Common myeloid progenitor, CD34-positive (primary cell): ENCODE measurements at regions not wholly inside any gene's neighbourhood (a gene's known extent, or its start where the extent isn't known, plus 50 kb on each side); places are given as distances from the start of the nearest gene placed in this dataset.

Source experiments
- CTCF ChIA-PET: fragments of 350-600 bp; sonication (Branson Sonifier 250); formaldehyde crosslinking; loops from one replicate; lab custom pipeline; 2021; ENCODE audit warnings: antibody characterized with exemption; lab: Charles Lee
- POLR2A ChIA-PET: fragments of 350-600 bp; sonication (Branson Sonifier 250); formaldehyde crosslinking; loops from one replicate; lab custom pipeline; 2021; ENCODE audit warnings: antibody characterized with exemption; lab: Charles Lee
- DNase-seq, 3 donors: peaks; one replicate each; pipeline versions ENCODE4 v3.0.0 to v3.0.0-alpha.2; 2013
- H3K27ac ChIP-seq, 2 experiments: 1 replicate in 1 of 2; 2 replicates in 1 of 2; pipeline ENCODE4 v1.7.0; 2013; ENCODE audit warnings: inconsistent platforms in 2 of 2, low read length in 2 of 2, mild to moderate bottlenecking in 2 of 2, low read depth in 1 of 2, moderate library complexity in 1 of 2; ENCODE audit not compliant: severe bottlenecking in 2 of 2, insufficient read depth in 1 of 2, poor library complexity in 1 of 2
- H3K27me3 ChIP-seq, 5 experiments: replicated peaks in 2 of 5; 1 replicate in 3 of 5; 2 replicates in 2 of 5; pipeline versions ENCODE4 v1.6.1 to v1.7.0; 2013; ENCODE audit warnings: low read length in 4 of 5, mild to moderate bottlenecking in 2 of 5, moderate library complexity in 2 of 5, inconsistent platforms in 1 of 5; ENCODE audit not compliant: insufficient read depth in 5 of 5, control insufficient read depth in 4 of 5
- H3K36me3 ChIP-seq, 4 experiments: 1 replicate in 2 of 4; 2 replicates in 2 of 4; pipeline versions ENCODE4 v1.6.1 to v1.7.0; 2013; ENCODE audit warnings: low read length in 3 of 4, control low read depth in 1 of 4, mild to moderate bottlenecking in 1 of 4; ENCODE audit not compliant: control insufficient read depth in 4 of 4, insufficient read depth in 4 of 4
- H3K4me1 ChIP-seq, 4 experiments: 1 replicate in 3 of 4; 2 replicates in 1 of 4; pipeline versions ENCODE4 v1.6.1 to v1.7.1; 2013; ENCODE audit warnings: low read length in 3 of 4, mild to moderate bottlenecking in 3 of 4, control low read depth in 1 of 4, inconsistent platforms in 1 of 4, moderate library complexity in 1 of 4; ENCODE audit not compliant: control insufficient read depth in 4 of 4, insufficient read depth in 4 of 4; ENCODE audit errors: control extremely low read depth in 1 of 4
- H3K4me3 ChIP-seq, 7 experiments: 1 replicate in 4 of 7; 2 replicates in 3 of 7; pipeline versions ENCODE4 v1.5.1 to v1.7.0; 2013; ENCODE audit warnings: mild to moderate bottlenecking in 7 of 7, low read length in 6 of 7, moderate library complexity in 6 of 7, inconsistent platforms in 2 of 7, low read depth in 2 of 7, control low read depth in 1 of 7; ENCODE audit not compliant: insufficient read depth in 4 of 7, control insufficient read depth in 1 of 7; ENCODE audit errors: extremely low read depth in 1 of 7
- H3K9me3 ChIP-seq, 5 experiments: 1 replicate in 4 of 5; 2 replicates in 1 of 5; pipeline versions ENCODE4 v1.6.1 to v1.7.1; 2013; ENCODE audit warnings: low read length in 4 of 5, mild to moderate bottlenecking in 2 of 5, inconsistent platforms in 1 of 5, low read depth in 1 of 5, moderate library complexity in 1 of 5; ENCODE audit not compliant: control insufficient read depth in 4 of 5, insufficient read depth in 2 of 5; ENCODE audit errors: control extremely low read depth in 1 of 5
- WGBS: methylation state at CpG from one replicate; pipeline ENCODE4 v1.1.5; 2013; ENCODE audit not compliant: insufficient coverage; 5-methylcytosine and 5-hydroxymethylcytosine counted together

DNA sequence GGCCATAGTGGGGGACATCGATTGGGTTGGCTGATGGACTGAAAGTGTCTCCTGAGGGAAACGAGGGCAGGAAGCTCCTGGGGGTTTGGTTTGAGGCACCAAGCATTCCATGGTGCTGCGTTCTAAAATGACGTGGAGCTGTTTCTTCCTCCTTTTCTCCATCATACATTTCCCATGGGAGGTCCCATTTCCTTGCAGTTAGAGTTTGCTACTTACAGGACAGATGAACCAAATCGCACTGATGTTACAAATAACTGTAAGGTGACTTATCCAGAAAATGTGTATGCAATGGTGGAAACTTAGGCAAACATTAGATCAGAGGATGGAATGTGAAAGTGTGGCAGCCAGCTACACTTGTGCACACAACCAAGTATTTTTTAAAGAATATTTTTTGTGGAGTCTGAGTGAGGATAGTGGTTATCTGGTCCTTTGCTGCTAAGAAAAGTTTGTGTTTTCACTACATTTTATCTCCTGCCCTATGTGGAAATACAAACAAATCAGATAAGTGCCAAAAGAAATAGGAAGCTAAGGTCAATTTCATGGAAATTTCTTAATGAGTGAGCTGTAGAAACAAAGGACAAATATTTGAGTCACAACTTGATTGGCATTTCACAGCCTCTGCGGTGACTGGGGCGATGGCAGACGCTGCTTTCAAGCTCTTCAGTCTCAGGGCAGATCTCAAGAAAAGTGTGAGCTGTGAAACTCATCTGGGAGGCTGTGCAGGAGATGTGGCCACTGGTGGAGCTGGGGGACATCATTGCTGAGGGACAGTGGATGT lies 256.2 kb downstream of the TSN start:
- Histone ChIP-seq H3K4me1 (peaks cover 4 to 19% (median 16%) of the 10 kb centered on the region in 4 experiments), H3K36me3 (no peaks in the 10 kb centered on the region), H3K4me3 (no peak overlapping the region), H3K9me3 (no peaks in the 10 kb centered on the region), H3K27me3 (no peaks in the 10 kb centered on the region), H3K27ac (no peak overlapping the region)
- 93% methylated on average over 7 of the region's 8 CpGs for WGBS
- POLR2A ChIA-PET, result no interaction called here
- no peak for DNase-seq
- CTCF ChIA-PET, result interaction anchor here (1.1 to 1.3 kb wide), 2 partner anchors 11 to 15 kb away, joined by 3 to 4 read pairs; no protein-coding TSS in a partner anchor

DNA sequence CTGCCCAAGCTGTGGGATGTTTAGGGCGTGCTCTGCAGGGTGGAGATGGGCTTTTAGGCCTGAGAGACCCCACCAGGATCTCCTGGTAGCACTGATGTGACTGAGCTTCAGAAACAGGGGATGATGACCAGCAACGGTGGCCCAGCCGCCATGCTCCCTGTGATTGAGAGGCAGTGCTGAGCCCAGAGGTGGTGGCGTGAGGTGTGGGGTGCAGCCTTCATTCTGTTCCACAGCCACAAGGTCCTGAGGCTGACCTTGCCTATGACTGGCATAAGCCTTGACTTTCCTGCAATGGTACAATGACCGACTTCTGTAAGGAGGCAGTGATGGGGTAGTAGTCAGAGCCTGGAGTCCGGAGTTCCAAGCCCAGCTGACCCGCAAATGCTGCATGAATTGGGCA lies 263.3 kb downstream of the TSN start:
- Histone ChIP-seq H3K9me3 (no peaks in the 10 kb centered on the region), H3K4me3 (no peak overlapping the region), H3K27me3 (no peaks in the 10 kb centered on the region), H3K27ac (no peak overlapping the region), H3K4me1 (peaks cover 0 to 20% (median 9%) of the 10 kb centered on the region in 4 experiments), H3K36me3 (no peaks in the 10 kb centered on the region)
- CTCF ChIA-PET, result no interaction called here
- POLR2A ChIA-PET, result no interaction called here
- no peak for DNase-seq
- 99% methylated on average over 7 of the region's 7 CpGs for WGBS

DNA sequence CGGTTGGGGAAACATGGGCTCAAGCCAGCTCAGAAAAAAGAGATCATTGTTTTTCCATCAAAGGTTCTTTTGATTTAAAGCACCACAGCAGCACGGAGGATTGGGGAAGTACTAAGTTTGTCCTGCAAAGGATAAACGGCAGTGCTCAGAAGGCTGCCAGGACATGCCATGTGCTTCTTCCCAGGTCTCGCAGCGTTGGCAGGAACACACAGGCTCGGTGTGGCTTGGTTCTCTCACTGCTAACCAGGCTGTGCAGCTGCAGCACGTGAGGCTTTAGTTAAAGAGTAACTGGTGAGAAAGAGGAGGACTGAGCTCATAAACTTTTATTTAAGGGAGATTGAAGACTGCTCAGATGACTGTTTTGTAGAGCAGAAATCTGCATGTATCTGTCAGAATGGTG lies 264.3 kb downstream of the TSN start:
- CTCF ChIA-PET, result interaction anchor here (1.3 kb wide), 1 partner anchor 10 kb away, joined by 3 read pairs; no protein-coding TSS in a partner anchor
- no peak overlapping the region for H3K4me3 ChIP-seq
- no peaks in the 10 kb centered on the region for H3K9me3 ChIP-seq
- peak in 2 of 3 donors; percentile 37 to 47 for DNase-seq
- H3K27ac ChIP-seq, result no peak overlapping the region
- WGBS, result 1% methylated on average over 7 of the region's 7 CpGs
- no peaks in the 10 kb centered on the region for H3K36me3 ChIP-seq
- no peaks in the 10 kb centered on the region for H3K27me3 ChIP-seq
- H3K4me1 ChIP-seq, result peaks cover 0 to 20% (median 9%) of the 10 kb centered on the region in 4 experiments
- POLR2A ChIA-PET, result no interaction called here

DNA sequence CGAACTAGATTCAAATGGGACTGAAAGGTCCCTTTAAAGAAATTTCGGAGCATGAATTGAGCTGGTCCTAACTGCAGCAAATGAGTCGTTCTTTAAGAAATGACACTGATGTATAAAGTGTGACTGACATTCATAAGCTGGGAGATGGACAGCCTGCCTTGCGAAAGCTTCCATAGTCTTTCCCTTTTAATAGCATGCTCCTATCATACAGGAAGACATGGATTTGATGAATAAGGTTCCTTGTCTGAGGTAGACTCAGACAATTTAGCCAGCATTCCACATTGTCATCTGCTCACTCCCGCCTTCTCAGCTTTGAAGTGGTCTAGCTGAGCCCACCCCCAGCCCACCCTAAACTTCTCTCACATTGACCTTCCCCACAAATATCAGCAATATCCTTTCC lies 264.9 kb downstream of the TSN start:
- 96% methylated on average over 3 of the region's 5 CpGs for WGBS
- Histone ChIP-seq H3K4me1 (peaks cover 0 to 20% (median 9%) of the 10 kb centered on the region in 4 experiments), H3K4me3 (no peak overlapping the region), H3K27ac (no peak overlapping the region), H3K36me3 (no peaks in the 10 kb centered on the region), H3K9me3 (no peaks in the 10 kb centered on the region), H3K27me3 (no peaks in the 10 kb centered on the region)
- POLR2A ChIA-PET, result no interaction called here
- CTCF ChIA-PET, result interaction anchor here (1.3 kb wide), 1 partner anchor 11 kb away, joined by 3 read pairs; no protein-coding TSS in a partner anchor
- no peak for DNase-seq

DNA sequence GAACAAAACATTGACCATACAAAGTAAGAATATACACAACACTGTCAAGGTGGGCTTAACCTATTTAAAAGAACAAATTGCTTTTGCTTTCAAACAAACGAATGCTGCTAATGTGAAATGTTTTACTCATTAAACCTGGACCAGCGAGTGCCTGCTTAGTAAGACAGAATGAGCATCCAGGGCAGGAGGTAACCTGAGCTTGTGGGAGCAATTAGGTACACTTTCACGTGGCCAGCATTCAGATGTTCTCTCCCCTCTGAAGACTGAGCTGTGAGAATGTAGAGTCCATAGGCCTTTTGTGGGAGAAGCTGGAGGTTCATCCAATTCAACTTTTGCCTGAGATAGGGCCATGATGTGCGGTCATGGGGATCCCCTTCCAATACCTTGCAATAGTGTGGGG lies 266.5 kb downstream of the TSN start:
- no peaks in the 10 kb centered on the region for H3K27me3 ChIP-seq

DNA sequence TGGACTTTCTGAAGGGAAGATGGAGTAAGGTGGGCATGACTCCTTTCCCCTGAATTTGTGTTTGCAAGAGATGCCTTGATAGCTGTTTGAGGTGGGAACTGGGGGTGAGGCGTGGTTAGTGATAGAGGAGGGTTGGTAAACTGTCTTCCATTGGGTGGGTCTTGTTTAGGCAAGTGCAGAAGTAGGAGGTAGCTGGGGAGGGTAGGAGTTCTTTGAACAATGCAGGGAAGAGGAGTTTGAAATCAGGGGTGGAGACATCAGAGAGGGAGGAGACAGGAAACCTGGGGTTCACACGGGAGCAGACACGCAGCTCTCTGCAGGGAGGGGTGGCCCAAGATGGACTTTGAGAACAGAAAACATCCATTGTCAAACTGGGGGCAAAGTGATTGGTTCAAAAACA lies 267.1 kb downstream of the TSN start:
- Histone ChIP-seq H3K27me3 (no peaks in the 10 kb centered on the region), H3K4me3 (no peak overlapping the region), H3K4me1 (peaks cover 0 to 20% (median 9%) of the 10 kb centered on the region in 4 experiments), H3K9me3 (no peaks in the 10 kb centered on the region), H3K27ac (no peak overlapping the region), H3K36me3 (no peaks in the 10 kb centered on the region)
- CTCF ChIA-PET, result interaction anchor here (1.2 kb wide), 1 partner anchor 10 kb away, joined by 5 read pairs; no protein-coding TSS in a partner anchor
- WGBS, result 41% methylated on average over 2 of the region's 3 CpGs
- POLR2A ChIA-PET, result no interaction called here
- no peak for DNase-seq

More for the DNA sequence above, 266.5 kb downstream of the TSN start:
- H3K27ac ChIP-seq, result no peak overlapping the region
- H3K4me1 ChIP-seq, result peaks cover 0 to 20% (median 9%) of the 10 kb centered on the region in 4 experiments
- ChIA-PET CTCF (interaction anchor here (1.2 kb wide), 1 partner anchor 10 kb away, joined by 5 read pairs; no protein-coding TSS in a partner anchor), POLR2A (no interaction called here)
- DNase-seq, result no peak
- whole genome bisulfite sequencing, result 98% methylated on average over 4 of the region's 4 CpGs
- no peaks in the 10 kb centered on the region for H3K36me3 ChIP-seq
- H3K9me3 ChIP-seq, result no peaks in the 10 kb centered on the region
- H3K4me3 ChIP-seq, result no peak overlapping the region
